ENCODE measurements at regions not wholly inside any gene's neighbourhood (a gene's known extent, or its start where the extent isn't known, plus 50 kb on each side); places are given as distances from the start of the nearest gene placed in this dataset.
"Not testable (repeated sequence)": the region's sequence is repeated elsewhere in the genome, so short reads cannot be mapped to it uniquely, and the experiment has no call there.

DNA sequence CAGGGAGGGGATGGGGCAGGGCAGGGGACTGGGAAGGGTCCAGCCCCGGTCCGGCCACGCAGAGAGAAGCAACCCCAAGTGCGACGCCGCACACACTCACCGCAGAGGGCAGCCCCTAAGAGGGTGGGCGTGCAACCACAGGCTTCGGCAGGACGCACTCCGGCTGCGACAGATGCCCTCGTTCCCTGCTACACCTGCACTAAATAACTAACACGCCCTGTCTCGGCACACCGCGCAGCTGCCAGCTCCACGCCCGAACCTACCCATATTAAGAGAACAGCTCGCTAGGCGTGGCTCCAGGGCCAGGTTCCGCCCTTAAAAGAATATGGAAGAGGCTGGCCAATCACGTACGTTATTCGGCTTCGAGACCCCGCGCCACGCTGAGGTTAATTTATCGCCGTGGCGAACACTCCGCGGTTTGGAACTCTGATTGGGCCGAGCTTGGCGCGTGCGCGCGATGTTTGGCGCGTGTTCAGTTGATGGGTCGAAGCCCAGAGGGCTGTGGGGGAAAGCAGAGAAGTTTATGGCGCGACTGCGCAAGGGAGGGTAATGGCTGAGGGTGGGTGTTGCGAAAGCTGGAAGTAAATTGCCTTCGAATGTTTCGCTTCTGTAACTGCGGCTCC is 91.1 kb downstream of the OR13A1 start:
- intact Hi-C loops (cut with DNase I; ENCODE audit: low total_unique reads): no loop called here
- no peak for DNase-seq (ENCODE audit: low spot score in 2 of 2)
- no peak overlapping the region for H3K4me3 ChIP-seq (ENCODE audit: low read depth, poor library complexity, severe bottlenecking)
- TF ChIP-seq, protein P1, sequence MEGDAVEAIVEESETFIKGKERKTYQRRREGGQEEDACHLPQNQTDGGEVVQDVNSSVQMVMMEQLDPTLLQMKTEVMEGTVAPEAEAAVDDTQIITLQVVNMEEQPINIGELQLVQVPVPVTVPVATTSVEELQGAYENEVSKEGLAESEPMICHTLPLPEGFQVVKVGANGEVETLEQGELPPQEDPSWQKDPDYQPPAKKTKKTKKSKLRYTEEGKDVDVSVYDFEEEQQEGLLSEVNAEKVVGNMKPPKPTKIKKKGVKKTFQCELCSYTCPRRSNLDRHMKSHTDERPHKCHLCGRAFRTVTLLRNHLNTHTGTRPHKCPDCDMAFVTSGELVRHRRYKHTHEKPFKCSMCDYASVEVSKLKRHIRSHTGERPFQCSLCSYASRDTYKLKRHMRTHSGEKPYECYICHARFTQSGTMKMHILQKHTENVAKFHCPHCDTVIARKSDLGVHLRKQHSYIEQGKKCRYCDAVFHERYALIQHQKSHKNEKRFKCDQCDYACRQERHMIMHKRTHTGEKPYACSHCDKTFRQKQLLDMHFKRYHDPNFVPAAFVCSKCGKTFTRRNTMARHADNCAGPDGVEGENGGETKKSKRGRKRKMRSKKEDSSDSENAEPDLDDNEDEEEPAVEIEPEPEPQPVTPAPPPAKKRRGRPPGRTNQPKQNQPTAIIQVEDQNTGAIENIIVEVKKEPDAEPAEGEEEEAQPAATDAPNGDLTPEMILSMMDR (IDR thresholded peaks at IDR 0.05): no peak
- TF ChIP-seq POLR2A (IDR thresholded peaks at IDR 0.05): no peak
- 77 to 78% methylated on average over 49 to 50 of the region's 50 CpGs for WGBS, 2 donors

DNA sequence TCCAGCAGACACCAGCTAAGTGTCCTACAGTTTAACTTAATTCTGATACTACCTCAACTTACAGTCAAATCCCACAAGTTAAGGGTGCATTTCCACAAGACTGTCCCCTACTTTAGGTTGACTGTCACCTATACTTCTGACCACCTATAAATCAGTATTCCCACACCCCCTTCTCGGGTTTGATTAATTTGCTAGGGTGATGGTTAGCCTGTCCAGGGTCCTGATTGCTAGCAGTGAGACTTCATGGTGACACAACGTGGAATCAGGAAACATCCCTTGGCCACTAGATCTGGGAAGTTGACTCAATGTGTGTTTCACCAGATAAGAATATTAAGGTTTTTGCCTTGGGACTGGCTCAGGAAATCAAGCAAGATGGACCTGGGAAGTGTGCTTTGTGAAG is 88.4 kb downstream of the OR13A1 start:
- WGBS, 2 donors: 65 to 68% methylated on average over 2 of the region's 2 CpGs
- TF ChIP-seq POLR2A (IDR thresholded peaks at IDR 0.05): no peak
- TF ChIP-seq, protein P1 (IDR thresholded peaks at IDR 0.05): no peak
- intact Hi-C loops (cut with DNase I; ENCODE audit: low total_unique reads): no loop called here
- H3K4me3 ChIP-seq (ENCODE audit: low read depth, poor library complexity, severe bottlenecking): no peak overlapping the region
- DNase-seq (ENCODE audit: low spot score in 2 of 2): no peak

DNA sequence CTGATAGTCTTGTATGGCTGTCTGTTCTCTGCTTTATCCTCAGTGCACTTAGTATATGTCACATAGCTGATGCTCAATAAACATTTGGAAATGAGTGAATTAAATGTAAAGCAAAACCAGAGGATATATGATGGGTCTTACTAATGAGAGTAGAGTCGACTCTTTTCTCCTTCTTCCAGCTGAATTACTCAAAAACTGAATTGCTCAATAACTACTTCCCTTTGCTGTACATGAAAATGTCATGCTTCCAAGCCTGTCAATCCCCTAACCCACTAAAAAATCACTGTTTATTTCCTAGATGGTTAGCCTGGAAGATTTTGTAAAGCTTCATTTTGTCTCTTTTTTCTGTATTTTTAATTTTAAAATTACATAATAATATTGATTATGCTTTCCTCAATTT is 88.0 kb downstream of the OR13A1 start:
- no peak for TF ChIP-seq POLR2A (IDR thresholded peaks at IDR 0.05)
- TF ChIP-seq, protein P1 (IDR thresholded peaks at IDR 0.05): no peak
- DNase-seq (ENCODE audit: low spot score in 2 of 2): no peak
- WGBS, 2 donors: 56 to 63% methylated on average over 1 of the region's 1 CpG
- intact Hi-C loops (cut with DNase I; ENCODE audit: low total_unique reads): no loop called here
- H3K4me3 ChIP-seq (ENCODE audit: low read depth, poor library complexity, severe bottlenecking): no peak overlapping the region

DNA sequence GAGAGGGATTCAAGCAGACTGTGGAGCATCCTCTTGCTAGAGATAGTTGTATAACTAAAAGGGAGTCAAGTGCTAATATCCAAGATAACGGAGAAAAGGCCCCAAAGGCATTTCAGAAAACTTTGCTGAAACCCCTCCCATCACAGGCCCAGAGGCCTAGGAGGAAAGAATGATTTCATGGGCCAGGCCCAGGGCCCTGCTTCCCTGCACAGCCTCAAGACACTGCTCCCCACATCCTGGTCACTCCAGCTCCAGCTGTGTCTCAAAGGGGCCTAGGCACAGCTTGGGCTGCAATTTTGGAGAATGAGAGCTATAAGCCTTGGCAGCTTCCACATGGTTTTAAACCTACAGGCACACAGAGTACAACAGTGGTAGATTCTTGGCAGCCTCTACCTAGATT is 85.6 kb downstream of the OR13A1 start:
- TF ChIP-seq, protein P1 (IDR thresholded peaks at IDR 0.05): no peak
- TF ChIP-seq POLR2A (IDR thresholded peaks at IDR 0.05): no peak
- no peak for DNase-seq (ENCODE audit: low spot score in 2 of 2)
- H3K4me3 ChIP-seq (ENCODE audit: low read depth, poor library complexity, severe bottlenecking): no peak overlapping the region
- WGBS, 2 donors: 81 to 93% methylated on average over 1 of the region's 1 CpG
- intact Hi-C loops (cut with DNase I; ENCODE audit: low total_unique reads): no loop called here

DNA sequence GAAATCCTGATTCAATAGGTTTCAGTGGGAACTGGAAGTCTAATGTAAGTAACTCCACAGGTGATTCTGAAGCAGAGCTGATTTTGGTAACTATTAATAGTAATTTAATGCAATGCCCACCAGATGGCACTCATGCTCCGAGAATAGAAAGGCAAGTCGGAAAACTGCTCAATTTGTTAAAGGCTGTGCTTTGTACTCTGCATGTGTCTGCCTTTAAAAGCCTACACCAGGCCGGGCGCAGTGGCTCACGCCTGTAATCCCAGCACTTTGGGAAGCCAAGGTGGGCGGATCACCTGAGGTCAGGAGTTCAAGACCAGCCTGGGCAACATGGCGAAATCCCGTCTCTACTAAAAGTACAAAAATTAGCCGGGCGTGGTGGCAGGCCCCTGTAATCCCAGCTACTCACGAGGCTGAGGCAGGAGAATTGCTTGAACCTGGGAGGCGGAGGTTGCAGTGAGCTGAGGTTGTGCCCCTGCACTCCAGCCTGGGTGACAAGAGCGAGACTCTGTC is 80.1 kb downstream of the OR13A1 start:
- intact Hi-C loops (cut with DNase I; ENCODE audit: low total_unique reads); H3K4me3 ChIP-seq (ENCODE audit: low read depth, poor library complexity, severe bottlenecking): not testable (repeated sequence)
- peak in 1 of 2 donors; percentile 31 for DNase-seq (ENCODE audit: low spot score in 2 of 2)
- WGBS, 2 donors: 37 to 43% methylated on average over 13 of the region's 13 CpGs

DNA sequence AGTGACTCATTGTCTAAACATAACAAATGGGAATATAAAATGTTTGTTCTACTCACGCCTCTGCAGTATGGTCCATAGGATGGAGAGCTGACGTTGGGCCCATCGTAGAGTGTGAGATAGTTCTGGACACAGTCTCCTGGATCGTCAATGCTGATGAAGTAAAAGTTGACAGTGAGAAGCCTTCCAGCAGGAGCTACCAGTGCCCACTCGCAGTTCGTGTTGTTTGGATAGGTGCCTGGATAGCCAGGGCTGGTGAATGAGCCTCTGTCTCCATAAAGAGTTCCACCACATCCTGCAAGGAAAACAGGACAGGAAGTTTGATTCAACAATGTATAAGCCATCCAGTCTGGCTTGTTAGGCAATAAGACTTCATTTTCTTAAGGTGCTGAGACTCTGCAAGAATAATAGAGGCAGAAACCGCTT is 79.6 kb downstream of the OR13A1 start:
- DNase-seq (ENCODE audit: low spot score in 2 of 2): no peak
- H3K4me3 ChIP-seq (ENCODE audit: low read depth, poor library complexity, severe bottlenecking): no peak overlapping the region
- WGBS, 2 donors: 68 to 72% methylated on average over 7 of the region's 7 CpGs
- no peak for TF ChIP-seq POLR2A (IDR thresholded peaks at IDR 0.05)
- intact Hi-C loops (cut with DNase I; ENCODE audit: low total_unique reads): no loop called here

DNA sequence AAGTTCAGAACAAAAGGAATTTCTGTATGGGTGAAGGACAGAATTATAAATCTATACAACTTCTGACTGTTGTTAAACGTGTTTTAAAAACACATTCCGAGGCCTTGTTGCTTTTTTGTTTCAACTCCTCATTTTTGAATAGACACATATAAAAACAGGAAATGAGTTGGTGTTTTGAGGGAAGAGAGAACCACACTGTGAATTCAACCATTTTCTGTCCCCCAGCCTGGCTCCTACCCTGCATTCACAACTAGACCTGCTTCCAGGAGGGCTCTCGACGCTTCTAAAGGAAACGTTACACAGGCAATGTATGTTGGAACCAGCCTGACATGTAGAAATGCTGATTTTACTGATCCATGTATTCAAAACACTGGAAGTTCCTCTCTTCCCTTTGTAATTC is 76.5 kb downstream of the OR13A1 start:
- 79 to 81% methylated on average over 5 of the region's 5 CpGs for WGBS, 2 donors
- H3K4me3 ChIP-seq (ENCODE audit: low read depth, poor library complexity, severe bottlenecking): no peak overlapping the region
- TF ChIP-seq, protein P1 (IDR thresholded peaks at IDR 0.05): no peak
- intact Hi-C loops (cut with DNase I; ENCODE audit: low total_unique reads): no loop called here
- DNase-seq (ENCODE audit: low spot score in 2 of 2): no peak

Data from lower leg skin (tissue), 4 donors.